ENCODE measurements at regions not wholly inside any gene's neighbourhood (a gene's known extent, or its start where the extent isn't known, plus 50 kb on each side); places are given as distances from the start of the nearest gene placed in this dataset.

GRCh38 chr5:125045646-125046045, 299.2 kb upstream of the ZNF608 start:
- H3K27me3 Mint-ChIP-seq = no peaks in the 10 kb centered on the region
- TF ChIP-seq CTCF (IDR thresholded peaks at IDR 0.05; ENCODE audit: unreplicated experiment) = no peak
- H3K27ac Mint-ChIP-seq = no peak overlapping the region
- no peaks in the 10 kb centered on the region for H3K36me3 Mint-ChIP-seq (ENCODE audit: insufficient read depth)
- no peak for DNase-seq (ENCODE audit: low spot score, unreplicated experiment)
- H3K4me3 Mint-ChIP-seq (ENCODE audit: low read depth) = no peak overlapping the region
- H3K4me1 Mint-ChIP-seq (ENCODE audit: low read depth) = peaks cover 26% of the 10 kb centered on the region
- H3K9me3 Mint-ChIP-seq (ENCODE audit: low read depth) = no peaks in the 10 kb centered on the region

- no peak overlapping the region for H3K27ac Mint-ChIP-seq
- peaks cover 21% of the 10 kb centered on the region for H3K4me1 Mint-ChIP-seq (ENCODE audit: low read depth)
- TF ChIP-seq CTCF (IDR thresholded peaks at IDR 0.05; ENCODE audit: unreplicated experiment) = no peak
- no peaks in the 10 kb centered on the region for H3K27me3 Mint-ChIP-seq
- H3K9me3 Mint-ChIP-seq (ENCODE audit: low read depth) = no peaks in the 10 kb centered on the region
- no peaks in the 10 kb centered on the region for H3K36me3 Mint-ChIP-seq (ENCODE audit: insufficient read depth)
- DNase-seq (ENCODE audit: low spot score, unreplicated experiment) = no peak
- H3K4me3 Mint-ChIP-seq (ENCODE audit: low read depth) = no peak overlapping the region
Measured at GRCh38 chr5:125046838-125047237, 300.4 kb upstream of the ZNF608 start.

GRCh38 chr5:125047871-125048270, 301.4 kb upstream of the ZNF608 start:
- peaks cover 16% of the 10 kb centered on the region for H3K4me1 Mint-ChIP-seq (ENCODE audit: low read depth)
- H3K27me3 Mint-ChIP-seq = no peaks in the 10 kb centered on the region
- no peak overlapping the region for H3K27ac Mint-ChIP-seq
- no peak overlapping the region for H3K4me3 Mint-ChIP-seq (ENCODE audit: low read depth)
- no peak for DNase-seq (ENCODE audit: low spot score, unreplicated experiment)
- H3K9me3 Mint-ChIP-seq (ENCODE audit: low read depth) = no peaks in the 10 kb centered on the region
- no peak for TF ChIP-seq CTCF (IDR thresholded peaks at IDR 0.05; ENCODE audit: unreplicated experiment)
- no peaks in the 10 kb centered on the region for H3K36me3 Mint-ChIP-seq (ENCODE audit: insufficient read depth)

GRCh38 chr5:125049721-125050702, 303.6 kb upstream of the ZNF608 start:
- no peak for DNase-seq (ENCODE audit: low spot score, unreplicated experiment)
- H3K9me3 Mint-ChIP-seq (ENCODE audit: low read depth) = no peaks in the 10 kb centered on the region
- H3K27me3 Mint-ChIP-seq = no peaks in the 10 kb centered on the region
- H3K4me3 Mint-ChIP-seq (ENCODE audit: low read depth) = no peak overlapping the region
- H3K4me1 Mint-ChIP-seq (ENCODE audit: low read depth) = peaks cover 10% of the 10 kb centered on the region
- H3K27ac Mint-ChIP-seq = peak overlapping the region; percentile 1
- TF ChIP-seq CTCF (IDR thresholded peaks at IDR 0.05; ENCODE audit: unreplicated experiment) = no peak
- no peaks in the 10 kb centered on the region for H3K36me3 Mint-ChIP-seq (ENCODE audit: insufficient read depth)

GRCh38 chr5:125050926-125051325, 304.5 kb upstream of the ZNF608 start:
- no peak for DNase-seq (ENCODE audit: low spot score, unreplicated experiment)
- Mint-ChIP-seq H3K4me3 (ENCODE audit: low read depth) (no peak overlapping the region), H3K9me3 (ENCODE audit: low read depth) (no peaks in the 10 kb centered on the region), H3K4me1 (ENCODE audit: low read depth) (peaks cover 10% of the 10 kb centered on the region), H3K36me3 (ENCODE audit: insufficient read depth) (no peaks in the 10 kb centered on the region), H3K27me3 (no peaks in the 10 kb centered on the region), H3K27ac (no peak overlapping the region)
- TF ChIP-seq CTCF (IDR thresholded peaks at IDR 0.05; ENCODE audit: unreplicated experiment) = no peak
